Hindlimb muscle (tissue), 1 donor: ENCODE measurements at regions not wholly inside any gene's neighbourhood (a gene's known extent, or its start where the extent isn't known, plus 50 kb on each side); places are given as distances from the start of the nearest gene placed in this dataset.
"Not testable (repeated sequence)": the region's sequence is repeated elsewhere in the genome, so short reads cannot be mapped to it uniquely, and the experiment has no call there.

Experiments used
- DNase-seq: peaks from one replicate; pipeline ENCODE4 v3.0.0-alpha.2; 2013

DNA sequence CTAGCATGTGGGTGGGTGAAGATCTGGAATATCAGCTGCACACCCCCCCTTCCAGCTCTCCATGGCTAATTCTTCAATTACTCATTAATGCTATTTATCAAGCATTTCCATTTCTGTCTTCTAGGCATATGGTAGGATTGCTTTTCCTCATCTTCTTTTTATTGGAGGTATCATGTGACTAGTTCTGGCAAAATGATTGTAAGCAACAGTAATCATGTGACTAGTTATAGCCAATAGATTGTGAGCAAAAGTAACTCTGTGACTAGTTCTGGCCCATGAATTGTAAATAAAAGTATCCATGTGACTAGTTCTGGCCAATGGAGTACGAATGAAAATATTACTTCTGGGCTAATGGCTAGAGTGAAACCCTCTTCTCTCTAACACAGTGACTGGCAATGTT, 107.0 kb upstream of the TMEM132E start:
- DNase-seq, result no peak

- not testable (repeated sequence) for DNase-seq
Observed at GRCh38 chr17:34471278-34471677, 108.1 kb upstream of the TMEM132E start.

GRCh38 chr17:34465789-34466188, 102.8 kb upstream of the CCL1 start:
- no peak for DNase-seq

DNA sequence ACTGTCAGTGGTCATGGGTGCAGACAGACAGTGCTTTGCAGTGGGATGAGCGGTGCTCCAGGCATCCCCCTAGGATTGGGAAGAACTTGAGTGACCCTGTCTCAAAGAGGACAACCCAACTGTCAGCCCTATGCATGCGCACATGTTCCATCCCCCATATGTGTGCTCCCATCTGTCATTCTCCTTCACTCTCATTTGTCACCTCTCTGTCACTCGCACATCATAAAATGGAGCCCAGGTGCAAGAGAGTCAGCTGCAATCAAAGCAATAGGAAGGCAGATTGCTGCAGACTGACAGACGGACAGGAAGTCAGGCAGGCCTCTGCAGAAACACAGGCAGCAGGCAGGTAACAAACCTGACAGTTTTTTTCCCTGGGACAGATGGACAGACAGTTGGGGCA, 101.8 kb upstream of the CCL1 start:
- no peak for DNase-seq

- DNase-seq, result no peak
Observed at GRCh38 chr17:34458266-34458665, 95.2 kb upstream of the CCL1 start.

DNA sequence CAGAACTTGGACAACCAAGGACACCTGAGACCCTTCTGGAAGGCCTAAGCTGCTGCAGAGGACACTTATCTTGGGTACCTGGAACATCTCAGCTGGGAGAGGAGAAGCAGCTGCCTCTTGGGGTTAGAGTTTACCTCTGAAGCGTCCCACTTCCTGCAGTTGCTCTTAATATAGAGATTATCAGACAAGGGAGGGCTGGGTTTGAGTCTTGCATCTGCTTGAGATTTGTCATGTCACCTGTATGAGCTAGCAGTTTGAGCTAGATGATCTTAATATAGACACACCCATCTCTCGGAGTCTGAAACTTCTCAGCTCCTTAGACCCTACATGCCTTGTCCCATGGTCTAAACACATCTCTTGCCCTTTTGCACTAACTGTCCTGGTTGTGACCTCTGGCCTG, 93.1 kb upstream of the CCL1 start:
- DNase-seq, result no peak

DNA sequence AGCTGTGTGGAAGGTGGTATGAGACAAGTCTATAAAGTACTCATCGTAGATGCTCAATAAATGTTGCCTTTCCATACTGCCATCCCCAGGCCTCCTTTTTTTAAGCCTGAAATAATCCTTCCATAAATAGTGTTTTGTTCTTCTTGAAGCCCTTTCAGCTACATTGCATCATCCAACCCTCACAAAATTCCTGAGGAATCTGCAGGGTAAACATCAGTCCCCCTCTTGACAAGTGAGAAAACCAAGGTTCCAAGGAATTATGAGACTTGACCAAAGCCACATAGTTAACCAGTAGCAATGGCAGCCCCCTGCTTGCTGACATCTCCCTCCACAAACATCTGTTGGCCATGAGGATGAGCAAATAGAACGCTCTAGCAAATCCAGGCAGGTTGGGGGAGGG, 89.7 kb upstream of the CCL1 start:
- no peak for DNase-seq

DNA sequence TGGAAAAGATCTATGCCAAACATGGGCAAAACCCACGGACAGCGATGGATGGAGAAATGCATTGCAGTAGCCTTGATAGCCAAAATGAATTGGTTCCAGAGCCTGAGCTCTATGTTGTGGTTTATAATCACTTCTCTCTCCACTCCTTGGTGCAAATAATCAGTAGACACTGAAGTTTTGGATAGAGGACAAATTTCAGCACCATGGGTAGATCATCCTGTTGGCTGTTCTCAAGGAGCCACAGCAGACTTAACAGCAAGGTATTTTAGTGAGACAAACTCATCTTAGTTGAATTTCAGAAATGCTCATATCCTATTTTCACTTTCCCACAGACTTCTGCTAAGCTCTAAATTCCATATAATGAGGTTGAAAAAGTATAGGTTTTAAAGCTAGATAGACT, 88.3 kb upstream of the CCL1 start:
- no peak for DNase-seq

DNA sequence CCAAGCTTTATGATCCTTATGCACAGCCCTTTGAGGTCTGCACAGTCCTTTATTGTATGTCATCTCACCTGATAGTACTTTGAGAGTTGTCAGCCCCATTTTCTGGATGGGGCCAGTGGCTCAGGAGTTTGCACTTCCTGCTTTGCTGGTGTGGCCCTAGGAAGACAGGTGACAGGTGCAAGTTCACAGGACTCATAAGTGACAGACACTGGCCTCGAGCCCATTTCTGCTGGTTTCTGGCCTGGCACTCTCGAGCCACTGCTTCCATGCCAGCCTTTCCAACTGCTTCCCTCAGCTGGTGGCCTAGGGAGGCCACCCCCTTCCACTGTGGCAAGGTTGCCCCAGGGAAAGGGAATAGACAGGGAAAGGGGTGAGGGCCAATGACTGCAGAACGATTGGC, 84.4 kb upstream of the CCL1 start:
- no peak for DNase-seq

- DNase-seq, result no peak
Observed at GRCh38 chr17:34445101-34445500, 82.1 kb upstream of the CCL1 start.

DNA sequence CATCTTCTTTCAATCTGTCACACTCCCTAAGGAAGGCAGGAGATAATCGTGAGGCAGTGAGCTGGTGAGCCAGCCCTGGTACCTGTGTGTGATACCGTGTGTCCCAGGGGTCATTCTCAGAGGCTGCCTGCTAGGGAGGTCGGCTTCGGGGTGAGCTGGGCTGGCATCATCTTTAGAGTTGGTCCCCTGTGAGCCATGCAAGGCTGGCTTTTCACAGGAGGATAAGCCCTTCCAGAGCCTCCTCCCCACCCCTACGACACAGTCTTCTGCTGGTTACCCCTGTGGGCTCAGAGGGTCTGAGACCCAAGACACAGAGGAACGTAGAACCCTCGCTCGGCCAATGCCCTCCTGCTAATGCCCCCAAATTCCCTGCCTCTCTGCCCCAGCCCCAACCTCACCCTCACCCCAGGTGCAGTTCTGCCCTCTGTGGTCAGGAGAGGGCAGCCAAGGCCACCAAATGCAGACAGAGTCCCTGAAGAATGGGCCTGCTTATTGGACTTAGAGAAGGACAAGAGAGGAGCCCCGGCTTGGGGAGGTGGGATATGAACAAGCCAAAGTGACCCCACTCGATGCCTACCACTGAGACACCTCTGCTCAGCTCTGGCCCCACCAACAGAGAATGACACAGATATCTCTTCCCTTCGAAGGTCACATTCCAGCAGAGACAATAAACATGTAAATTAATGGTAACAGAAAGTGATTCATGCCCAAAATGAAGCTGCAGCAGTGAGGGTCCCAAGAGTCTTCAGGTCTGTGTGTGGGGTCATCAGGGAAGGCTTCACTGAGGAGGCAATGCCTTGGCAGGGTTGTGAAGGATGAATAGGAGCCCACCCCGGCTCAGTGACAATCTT, 80.8 kb upstream of the CCL1 start:
- no peak for DNase-seq

DNA sequence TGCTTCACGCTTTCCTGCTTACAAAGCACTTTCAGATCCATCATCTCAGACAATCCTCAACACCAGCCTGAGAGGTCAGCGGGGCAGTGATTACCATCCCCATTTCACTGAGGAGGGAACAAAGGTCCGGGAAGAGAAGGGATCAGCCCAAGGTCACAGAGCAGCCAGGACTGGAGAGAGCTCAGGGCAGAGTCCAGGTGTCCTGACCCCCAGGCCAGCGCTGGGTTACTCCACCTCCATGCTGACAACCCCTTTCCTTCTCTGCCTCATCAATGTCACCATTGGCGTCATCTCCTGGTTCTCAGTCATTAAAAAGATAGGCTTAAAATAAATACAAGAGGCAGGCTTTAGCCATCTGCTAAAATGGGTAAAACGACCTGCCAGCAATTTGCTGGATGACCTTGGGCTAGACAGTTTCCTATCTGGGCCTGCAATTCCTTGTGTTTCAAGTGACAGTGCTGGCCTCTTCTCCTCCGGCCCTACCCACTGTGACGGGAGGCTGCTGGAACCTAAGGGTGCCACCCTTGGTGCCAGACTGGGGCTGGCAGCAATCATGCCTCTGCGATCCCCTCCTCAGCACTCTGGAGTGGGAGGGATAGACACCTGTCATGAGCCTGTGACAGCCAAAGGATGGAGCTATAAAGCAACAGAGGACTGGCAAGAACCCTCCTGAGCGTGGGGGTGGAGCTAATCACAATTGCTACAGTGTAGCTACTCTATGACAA, 79.5 kb upstream of the CCL1 start:
- DNase-seq, result no peak

DNA sequence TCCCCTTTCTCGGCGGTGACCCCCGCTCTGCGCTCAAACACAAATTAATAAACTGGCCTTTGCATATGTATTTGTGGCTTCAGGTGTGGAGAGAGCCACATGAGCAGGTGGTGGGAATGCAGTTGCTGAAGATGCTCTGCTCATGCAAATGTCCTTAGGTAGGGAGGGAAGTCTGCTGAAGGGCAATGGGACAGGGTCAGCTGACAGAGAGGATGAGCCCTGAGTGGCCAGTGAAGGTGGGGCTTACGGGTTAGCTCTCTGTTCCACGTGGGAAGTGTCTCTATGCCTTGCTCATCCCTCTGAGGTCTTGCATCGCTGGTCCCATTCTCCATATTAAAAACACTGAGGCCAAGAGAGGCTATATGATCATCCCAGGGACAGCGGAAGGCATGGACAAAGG, 74.2 kb upstream of the CCL1 start:
- DNase-seq, result no peak

- DNase-seq, result no peak
Observed at GRCh38 chr17:34436607-34437006, 73.6 kb upstream of the CCL1 start.

- DNase-seq, result no peak
Observed at GRCh38 chr17:34435182-34435928, 72.3 kb upstream of the CCL1 start.

- DNase-seq, result no peak
Observed at GRCh38 chr17:34434052-34434451, 71.0 kb upstream of the CCL1 start.

- no peak for DNase-seq
Observed at GRCh38 chr17:34424814-34425491, 61.9 kb upstream of the CCL1 start.

- DNase-seq, result no peak
Observed at GRCh38 chr17:34423978-34424813, 61.2 kb upstream of the CCL1 start.

DNA sequence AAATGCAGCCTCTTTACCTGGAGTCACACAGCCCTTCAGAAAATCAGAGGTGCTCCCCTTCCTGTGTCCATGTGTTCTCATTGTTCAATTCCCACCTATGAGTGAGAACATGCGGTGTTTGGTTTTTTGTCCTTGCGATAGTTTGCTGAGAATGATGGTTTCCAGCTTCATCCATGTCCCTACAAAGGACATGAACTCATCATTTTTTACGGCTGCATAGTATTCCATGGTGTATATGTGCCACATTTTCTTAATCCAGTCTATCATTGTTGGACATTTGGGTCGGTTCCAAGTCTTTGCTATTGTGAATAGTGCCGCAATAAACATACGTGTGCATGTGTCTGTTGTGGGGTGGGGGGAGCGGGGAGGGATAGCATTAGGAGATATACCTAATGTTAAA, 60.3 kb upstream of the CCL1 start:
- not testable (repeated sequence) for DNase-seq

- no peak for DNase-seq
Observed at GRCh38 chr17:34420900-34421299, 57.9 kb upstream of the CCL1 start.

DNA sequence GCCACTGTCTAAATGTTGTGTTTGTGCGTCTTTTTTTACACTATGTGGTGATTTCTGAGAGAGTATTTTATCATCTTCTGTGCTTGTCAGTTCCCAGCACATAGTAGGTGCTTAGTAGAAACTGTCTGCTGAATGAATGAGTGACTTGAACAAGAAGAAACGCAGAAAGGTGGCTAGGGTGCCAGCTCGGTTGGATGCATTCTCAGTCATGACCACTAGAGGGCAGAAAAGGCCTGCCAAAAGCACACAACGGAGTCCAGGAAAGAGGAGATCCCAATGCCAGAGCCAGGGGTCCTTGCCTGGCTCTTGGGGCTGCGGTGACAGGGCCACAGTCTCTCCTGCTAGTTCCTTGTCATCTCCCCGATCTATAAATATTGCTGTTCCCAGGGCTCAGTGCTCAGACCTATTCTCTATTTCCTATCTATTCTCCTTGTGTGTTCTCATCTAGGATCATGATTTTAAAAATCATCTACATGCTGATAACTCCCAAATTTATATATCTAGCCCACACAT, 57.3 kb upstream of the CCL1 start:
- DNase-seq, result peak; percentile 58

- DNase-seq, result no peak
Observed at GRCh38 chr17:34416116-34416515, 53.1 kb upstream of the CCL1 start.
